Fibroblast of the aortic adventitia (primary cell): ENCODE measurements at regions not wholly inside any gene's neighbourhood (a gene's known extent, or its start where the extent isn't known, plus 50 kb on each side); places are given as distances from the start of the nearest gene placed in this dataset.

ENCODE experiments used
- DNase-seq: peaks from one replicate; pipeline ENCODE4 v3.0.0-alpha.2; 2010; ENCODE audit warnings: low read depth
- H3K4me3 ChIP-seq: 2 replicates; pipeline ENCODE4 v1.5.1; 2011; ENCODE audit warnings: low read depth, mild to moderate bottlenecking, control low read depth, low read length, moderate library complexity
- CTCF ChIP-seq: IDR thresholded peaks from 2 replicates; pipeline ENCODE4 v1.5.1; 2011; ENCODE audit warnings: mild to moderate bottlenecking, low read length, control low read depth, inconsistent platforms; ENCODE audit not compliant: insufficient read depth

GRCh38 chr9:89760123-89760522, 155.3 kb downstream of the GADD45G start:
- DNase-seq: no peak
- no peak for TF ChIP-seq CTCF
- H3K4me3 ChIP-seq: no peak overlapping the region

GRCh38 chr9:89764217-89764616, 159.4 kb downstream of the GADD45G start:
- no peak overlapping the region for H3K4me3 ChIP-seq
- no peak for DNase-seq
- TF ChIP-seq CTCF: no peak

GRCh38 chr9:89765211-89765946, 160.6 kb downstream of the GADD45G start:
- no peak for TF ChIP-seq CTCF
- no peak overlapping the region for H3K4me3 ChIP-seq
- no peak for DNase-seq

- TF ChIP-seq CTCF: no peak
- no peak for DNase-seq
Measured at GRCh38 chr9:89766991-89767390, 162.2 kb downstream of the GADD45G start.

GRCh38 chr9:89768051-89768450, 163.2 kb downstream of the GADD45G start:
- TF ChIP-seq CTCF: no peak
- DNase-seq: no peak
- no peak overlapping the region for H3K4me3 ChIP-seq

More at GRCh38 chr9:89766991-89767390, 162.2 kb downstream of the GADD45G start:
- H3K4me3 ChIP-seq: no peak overlapping the region

- TF ChIP-seq CTCF: no peak
- DNase-seq: no peak
- no peak overlapping the region for H3K4me3 ChIP-seq
Measured at GRCh38 chr9:89768650-89769071, 163.8 kb downstream of the GADD45G start.
